Epithelial cell of proximal tubule (primary cell): ENCODE measurements at regions not wholly inside any gene's neighbourhood (a gene's known extent, or its start where the extent isn't known, plus 50 kb on each side); places are given as distances from the start of the nearest gene placed in this dataset.
A peak's percentile ranks its signal among the peaks of the same experiment; 100 is the strongest.

Source experiments
- DNase-seq: peaks from one replicate; pipeline ENCODE4 v3.0.0-alpha.2; 2011; ENCODE audit warnings: low read depth
- H3K4me3 ChIP-seq: 2 replicates; pipeline ENCODE4 v1.5.1; 2011; ENCODE audit warnings: low read depth, mild to moderate bottlenecking, low read length
- TF ChIP-seq, protein P1 (sequence below): conservative IDR thresholded peaks from 2 replicates; pipeline ENCODE4 v1.5.1; 2012; ENCODE audit warnings: low read depth, mild to moderate bottlenecking, low read length

GRCh38 chr1:189409774-189410173 lies 1067.9 kb downstream of the BRINP3 start:
- H3K4me3 ChIP-seq, result no peak overlapping the region
- no peak for DNase-seq
- TF ChIP-seq, protein P1, sequence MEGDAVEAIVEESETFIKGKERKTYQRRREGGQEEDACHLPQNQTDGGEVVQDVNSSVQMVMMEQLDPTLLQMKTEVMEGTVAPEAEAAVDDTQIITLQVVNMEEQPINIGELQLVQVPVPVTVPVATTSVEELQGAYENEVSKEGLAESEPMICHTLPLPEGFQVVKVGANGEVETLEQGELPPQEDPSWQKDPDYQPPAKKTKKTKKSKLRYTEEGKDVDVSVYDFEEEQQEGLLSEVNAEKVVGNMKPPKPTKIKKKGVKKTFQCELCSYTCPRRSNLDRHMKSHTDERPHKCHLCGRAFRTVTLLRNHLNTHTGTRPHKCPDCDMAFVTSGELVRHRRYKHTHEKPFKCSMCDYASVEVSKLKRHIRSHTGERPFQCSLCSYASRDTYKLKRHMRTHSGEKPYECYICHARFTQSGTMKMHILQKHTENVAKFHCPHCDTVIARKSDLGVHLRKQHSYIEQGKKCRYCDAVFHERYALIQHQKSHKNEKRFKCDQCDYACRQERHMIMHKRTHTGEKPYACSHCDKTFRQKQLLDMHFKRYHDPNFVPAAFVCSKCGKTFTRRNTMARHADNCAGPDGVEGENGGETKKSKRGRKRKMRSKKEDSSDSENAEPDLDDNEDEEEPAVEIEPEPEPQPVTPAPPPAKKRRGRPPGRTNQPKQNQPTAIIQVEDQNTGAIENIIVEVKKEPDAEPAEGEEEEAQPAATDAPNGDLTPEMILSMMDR, result no peak

GRCh38 chr1:189424746-189425331 lies 1052.8 kb downstream of the BRINP3 start:
- no peak overlapping the region for H3K4me3 ChIP-seq
- no peak for DNase-seq
- TF ChIP-seq, protein P1, result no peak

DNA sequence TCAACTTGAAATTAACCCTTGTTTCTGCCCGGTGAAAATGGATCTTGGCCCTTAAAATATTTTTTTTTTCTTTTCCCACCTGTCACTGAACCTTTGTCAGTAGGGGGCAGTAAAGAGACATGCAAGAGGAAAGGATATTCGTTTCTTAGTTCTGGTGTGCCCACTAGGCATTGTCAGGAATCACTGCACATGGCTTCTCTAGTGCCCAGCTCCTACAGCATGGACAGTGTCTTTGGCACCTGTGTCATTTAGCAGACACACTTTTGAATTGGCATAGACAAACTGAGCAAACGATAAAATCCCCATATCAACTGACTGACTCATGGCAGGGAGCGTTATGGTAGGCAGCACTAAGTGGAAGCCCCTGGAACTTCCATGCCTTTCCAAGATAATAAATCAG lies 1048.1 kb downstream of the BRINP3 start:
- peak; percentile 16 for DNase-seq
- TF ChIP-seq, protein P1, result peak; percentile 89
- no peak overlapping the region for H3K4me3 ChIP-seq

DNA sequence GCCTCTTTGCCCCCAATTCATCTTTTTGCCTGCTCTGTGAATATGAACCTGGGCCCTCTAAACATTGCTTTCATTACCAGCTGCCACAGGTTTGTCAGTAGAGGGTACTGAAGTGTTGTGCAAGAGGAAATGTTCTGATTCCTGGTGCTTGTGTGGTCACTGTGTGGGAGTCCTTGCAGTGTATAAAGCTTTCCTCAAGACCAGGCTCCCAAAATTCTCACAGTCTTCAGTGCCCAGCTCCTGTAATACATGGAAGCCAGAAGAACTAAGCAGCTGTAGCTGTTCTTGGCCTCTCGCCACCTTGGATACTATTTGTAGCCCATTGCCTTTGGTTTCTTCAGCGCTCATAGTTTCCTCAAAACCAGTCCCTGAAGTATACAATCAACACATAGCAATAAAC lies 1046.2 kb downstream of the BRINP3 start:
- no peak overlapping the region for H3K4me3 ChIP-seq
- TF ChIP-seq, protein P1, result peak; percentile 21
- DNase-seq, result no peak

DNA sequence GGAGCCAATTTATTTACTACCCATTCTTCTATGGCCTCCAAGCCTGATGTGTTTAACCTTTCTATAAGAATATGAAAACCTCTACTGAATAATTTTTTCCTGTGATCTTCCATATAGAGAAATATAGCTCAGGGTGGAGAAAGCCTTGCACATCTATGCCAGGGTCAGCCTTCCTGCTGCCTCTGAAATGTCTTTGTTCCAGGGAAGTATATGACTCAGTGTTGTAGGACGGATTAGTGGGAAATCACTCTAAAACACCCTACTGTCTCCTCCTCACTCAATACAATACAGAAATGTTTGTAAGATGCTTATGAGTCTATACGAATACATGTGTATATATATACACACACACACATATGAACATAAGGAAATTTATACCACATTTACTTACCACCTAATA lies 1044.9 kb downstream of the BRINP3 start:
- DNase-seq, result no peak
- TF ChIP-seq, protein P1, result no peak
- H3K4me3 ChIP-seq, result no peak overlapping the region

GRCh38 chr1:189434461-189434860 lies 1043.2 kb downstream of the BRINP3 start:
- no peak overlapping the region for H3K4me3 ChIP-seq
- DNase-seq, result no peak
- TF ChIP-seq, protein P1, result no peak

- TF ChIP-seq, protein P1, result no peak
- DNase-seq, result no peak
- no peak overlapping the region for H3K4me3 ChIP-seq
Measured at GRCh38 chr1:189435398-189435797, 1042.3 kb downstream of the BRINP3 start.
